ENCODE measurements at regions not wholly inside any gene's neighbourhood (a gene's known extent, or its start where the extent isn't known, plus 50 kb on each side); places are given as distances from the start of the nearest gene placed in this dataset.

GRCh38 chr20:12762725-12763124 is 246.0 kb upstream of the SPTLC3 start:
- H3K4me1 ChIP-seq: no peaks in the 10 kb centered on the region
- DNase-seq (no peak), ATAC-seq (no peak)
- no peaks in the 10 kb centered on the region for H3K9me3 ChIP-seq
- no peaks in the 10 kb centered on the region for H3K36me3 ChIP-seq
- no peak overlapping the region for H3K27ac ChIP-seq
- H3K27me3 ChIP-seq: no peaks in the 10 kb centered on the region
- in situ Hi-C loops (cut with MboI; ENCODE audit: low sequenced_read_pairs in 4 of 4) (no loop called here), intact Hi-C loops (cut with DNase I; ENCODE audit: low total_unique reads) (no loop called here)
- TF ChIP-seq, protein P1, sequence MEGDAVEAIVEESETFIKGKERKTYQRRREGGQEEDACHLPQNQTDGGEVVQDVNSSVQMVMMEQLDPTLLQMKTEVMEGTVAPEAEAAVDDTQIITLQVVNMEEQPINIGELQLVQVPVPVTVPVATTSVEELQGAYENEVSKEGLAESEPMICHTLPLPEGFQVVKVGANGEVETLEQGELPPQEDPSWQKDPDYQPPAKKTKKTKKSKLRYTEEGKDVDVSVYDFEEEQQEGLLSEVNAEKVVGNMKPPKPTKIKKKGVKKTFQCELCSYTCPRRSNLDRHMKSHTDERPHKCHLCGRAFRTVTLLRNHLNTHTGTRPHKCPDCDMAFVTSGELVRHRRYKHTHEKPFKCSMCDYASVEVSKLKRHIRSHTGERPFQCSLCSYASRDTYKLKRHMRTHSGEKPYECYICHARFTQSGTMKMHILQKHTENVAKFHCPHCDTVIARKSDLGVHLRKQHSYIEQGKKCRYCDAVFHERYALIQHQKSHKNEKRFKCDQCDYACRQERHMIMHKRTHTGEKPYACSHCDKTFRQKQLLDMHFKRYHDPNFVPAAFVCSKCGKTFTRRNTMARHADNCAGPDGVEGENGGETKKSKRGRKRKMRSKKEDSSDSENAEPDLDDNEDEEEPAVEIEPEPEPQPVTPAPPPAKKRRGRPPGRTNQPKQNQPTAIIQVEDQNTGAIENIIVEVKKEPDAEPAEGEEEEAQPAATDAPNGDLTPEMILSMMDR (IDR thresholded peaks at IDR 0.05 in 4 of 5, conservative IDR thresholded peaks at IDR 0.05 in 1 of 5): no peak
- H3K4me3 ChIP-seq: no peak overlapping the region

GRCh38 chr20:12763406-12763805 is 245.4 kb upstream of the SPTLC3 start:
- Histone ChIP-seq H3K4me3 (no peak overlapping the region), H3K27me3 (no peaks in the 10 kb centered on the region), H3K9me3 (no peaks in the 10 kb centered on the region), H3K36me3 (no peaks in the 10 kb centered on the region), H3K4me1 (no peaks in the 10 kb centered on the region), H3K27ac (no peak overlapping the region)
- TF ChIP-seq, protein P1 (IDR thresholded peaks at IDR 0.05 in 4 of 5, conservative IDR thresholded peaks at IDR 0.05 in 1 of 5): no peak
- TF ChIP-seq POLR2A (IDR thresholded peaks at IDR 0.05): no peak
- DNase-seq (no peak), ATAC-seq (no peak)
- in situ Hi-C loops (cut with MboI; ENCODE audit: low sequenced_read_pairs in 4 of 4) (no loop called here), intact Hi-C loops (cut with DNase I; ENCODE audit: low total_unique reads) (no loop called here)

GRCh38 chr20:12764053-12764452 is 244.7 kb upstream of the SPTLC3 start:
- Histone ChIP-seq H3K36me3 (no peaks in the 10 kb centered on the region), H3K9me3 (no peaks in the 10 kb centered on the region), H3K4me1 (no peaks in the 10 kb centered on the region), H3K27me3 (no peaks in the 10 kb centered on the region), H3K27ac (no peak overlapping the region), H3K4me3 (no peak overlapping the region)
- DNase-seq (no peak), ATAC-seq (no peak)
- in situ Hi-C loops (cut with MboI; ENCODE audit: low sequenced_read_pairs in 4 of 4) (no loop called here), intact Hi-C loops (cut with DNase I; ENCODE audit: low total_unique reads) (no loop called here)
- no peak for TF ChIP-seq POLR2A (IDR thresholded peaks at IDR 0.05)
- TF ChIP-seq, protein P1 (IDR thresholded peaks at IDR 0.05 in 4 of 5, conservative IDR thresholded peaks at IDR 0.05 in 1 of 5): no peak

DNA sequence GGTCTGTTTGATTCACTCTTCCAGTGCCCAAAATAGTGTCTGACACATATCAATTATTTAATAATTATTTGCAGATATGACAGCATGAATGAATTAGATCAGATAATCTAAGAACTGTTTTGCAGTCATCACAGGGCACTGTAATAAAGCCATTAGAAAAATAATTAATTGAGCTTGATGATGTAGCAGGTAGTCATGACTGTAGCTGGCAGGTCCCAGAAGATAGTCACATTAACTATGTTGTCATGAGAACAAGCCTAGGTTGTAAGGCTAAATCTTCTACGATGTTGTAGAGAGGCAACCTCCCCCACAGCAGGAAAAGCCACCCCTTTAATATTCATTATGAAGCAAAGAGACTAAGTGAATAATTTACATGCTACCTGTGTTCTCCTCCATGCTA is 243.9 kb upstream of the SPTLC3 start:
- no peak for DNase-seq
- Histone ChIP-seq H3K4me1 (no peaks in the 10 kb centered on the region), H3K27ac (no peak overlapping the region), H3K4me3 (no peak overlapping the region), H3K36me3 (no peaks in the 10 kb centered on the region), H3K9me3 (no peaks in the 10 kb centered on the region), H3K27me3 (no peaks in the 10 kb centered on the region)
- TF ChIP-seq, protein P1 (IDR thresholded peaks at IDR 0.05 in 4 of 5, conservative IDR thresholded peaks at IDR 0.05 in 1 of 5): no peak
- intact Hi-C loops (cut with DNase I; ENCODE audit: low total_unique reads) (no loop called here), in situ Hi-C loops (cut with MboI; ENCODE audit: low sequenced_read_pairs in 4 of 4) (no loop called here)
- no peak for ATAC-seq

GRCh38 chr20:12773936-12774335 is 234.8 kb upstream of the SPTLC3 start:
- Histone ChIP-seq H3K36me3 (no peaks in the 10 kb centered on the region), H3K27me3 (no peaks in the 10 kb centered on the region), H3K9me3 (no peaks in the 10 kb centered on the region), H3K27ac (no peak overlapping the region), H3K4me1 (no peaks in the 10 kb centered on the region), H3K4me3 (no peak overlapping the region)
- no peak for DNase-seq
- no peak for TF ChIP-seq POLR2A (IDR thresholded peaks at IDR 0.05)
- TF ChIP-seq, protein P1 (IDR thresholded peaks at IDR 0.05 in 4 of 5, conservative IDR thresholded peaks at IDR 0.05 in 1 of 5): no peak
- ATAC-seq: no peak
- in situ Hi-C loops (cut with MboI; ENCODE audit: low sequenced_read_pairs in 4 of 4): no loop called here
- intact Hi-C loops (cut with DNase I; ENCODE audit: low total_unique reads): no loop called here
